GM18505 (cell line): ENCODE measurements at regions not wholly inside any gene's neighbourhood (a gene's known extent, or its start where the extent isn't known, plus 50 kb on each side); places are given as distances from the start of the nearest gene placed in this dataset.

Experiments used
- ATAC-seq: cut with Tn5 transposase; IDR thresholded peaks from one replicate; pipeline ENCODE4 v1.9.1; 2021; ENCODE audit not compliant: unreplicated experiment
- POLR2A ChIP-seq: IDR thresholded peaks from 4 replicates; pipeline ENCODE4 v1.6.1; 2011; ENCODE audit warnings: borderline replicate concordance; ENCODE audit not compliant: insufficient read depth, insufficient read length; ENCODE audit errors: extremely low read depth

DNA sequence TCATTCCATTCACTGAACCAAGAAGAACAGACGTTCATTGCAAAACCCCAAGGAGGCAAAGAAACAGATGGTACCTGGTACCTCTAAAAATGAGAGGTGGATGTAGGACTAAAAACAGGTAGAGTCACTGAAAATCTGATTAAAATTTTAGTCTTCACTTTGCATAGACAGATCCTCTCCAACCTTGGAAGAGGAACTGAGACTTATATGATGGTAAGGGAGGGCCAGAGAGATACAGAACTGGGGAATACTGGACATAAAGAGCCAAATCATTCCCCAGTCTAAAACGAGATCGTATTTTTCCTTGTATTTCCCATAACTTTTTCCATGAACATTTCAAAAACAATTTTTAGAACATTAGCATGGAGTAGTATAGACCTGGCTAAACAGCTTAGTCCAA, 59.7 kb upstream of the SPOPL start:
- ATAC-seq = no peak
- no peak for TF ChIP-seq POLR2A

- ATAC-seq = no peak
- TF ChIP-seq POLR2A = no peak
Measured at GRCh38 chr2:138444411-138444810, 57.2 kb upstream of the SPOPL start.

DNA sequence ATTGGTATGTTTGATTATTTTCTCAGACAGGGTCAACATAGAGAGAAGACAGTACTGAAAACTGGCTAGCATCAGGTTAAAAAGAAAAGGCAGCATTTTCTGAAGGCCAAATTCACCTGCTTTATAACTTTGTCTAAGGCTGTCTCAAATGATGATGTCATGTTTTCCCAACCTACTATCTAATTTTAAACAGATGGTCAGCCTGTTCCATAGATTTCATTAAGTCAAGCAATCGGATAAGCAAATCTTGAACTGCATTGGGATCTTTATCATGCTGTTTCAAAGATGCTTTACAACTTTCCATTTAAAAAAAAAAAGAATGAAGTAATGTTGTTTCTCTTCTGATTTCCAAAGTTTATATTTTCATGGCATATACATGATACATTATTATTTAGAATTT, 56.3 kb upstream of the SPOPL start:
- no peak for TF ChIP-seq POLR2A
- no peak for ATAC-seq

- no peak for TF ChIP-seq POLR2A
- ATAC-seq = no peak
Measured at GRCh38 chr2:138446043-138446442, 55.5 kb upstream of the SPOPL start.

- TF ChIP-seq POLR2A = no peak
- no peak for ATAC-seq
Measured at GRCh38 chr2:138447889-138448570, 53.5 kb upstream of the SPOPL start.
